Endodermal cell (in vitro differentiated cells): ENCODE measurements at regions not wholly inside any gene's neighbourhood (a gene's known extent, or its start where the extent isn't known, plus 50 kb on each side); places are given as distances from the start of the nearest gene placed in this dataset.

Experiments
- DNase-seq: peaks from one replicate; pipeline ENCODE4 v3.0.0-alpha.2; 2017
- H3K27ac ChIP-seq: 2 replicates; pipeline ENCODE4 v1.5.1; 2013; ENCODE audit warnings: mild to moderate bottlenecking, low read depth, low read length, moderate library complexity
- H3K27me3 ChIP-seq: 2 replicates; pipeline ENCODE4 v1.6.1; 2013; ENCODE audit warnings: mild to moderate bottlenecking, low read length, moderate library complexity; ENCODE audit not compliant: insufficient read depth, control insufficient read depth, poor library complexity, severe bottlenecking
- H3K36me3 ChIP-seq: 2 replicates; pipeline ENCODE4 v1.7.0; 2013; ENCODE audit warnings: mild to moderate bottlenecking, low read length, moderate library complexity; ENCODE audit not compliant: control insufficient read depth, insufficient read depth
- H3K4me1 ChIP-seq: one replicate; pipeline ENCODE4 v1.7.0; 2013; ENCODE audit warnings: low read length; ENCODE audit not compliant: control insufficient read depth, insufficient read depth
- H3K4me3 ChIP-seq: 2 replicates; pipeline ENCODE4 v1.5.1; 2013; ENCODE audit warnings: mild to moderate bottlenecking, low read length, moderate library complexity
- H3K9ac ChIP-seq: 2 replicates; pipeline ENCODE4 v1.6.1; 2013; ENCODE audit warnings: mild to moderate bottlenecking, low read length, moderate library complexity; ENCODE audit not compliant: poor library complexity, severe bottlenecking; ENCODE audit errors: extremely low read depth
- H3K9me3 ChIP-seq: 2 replicates; pipeline ENCODE4 v1.6.1; 2013; ENCODE audit warnings: mild to moderate bottlenecking, low read length, moderate library complexity; ENCODE audit not compliant: control insufficient read depth
- H3K27ac Mint-ChIP-seq: 2 replicates; pipeline ENCODE4 v1.8.0; 2020; ENCODE audit warnings: mixed read lengths
- H3K27me3 Mint-ChIP-seq: 2 replicates; pipeline ENCODE4 v1.8.0; 2021; ENCODE audit warnings: mild to moderate bottlenecking, mixed read lengths; ENCODE audit not compliant: insufficient read depth
- H3K36me3 Mint-ChIP-seq: 2 replicates; pipeline ENCODE4 v1.8.0; 2020; ENCODE audit warnings: low read depth, mixed read lengths
- H3K4me1 Mint-ChIP-seq: 2 replicates; pipeline ENCODE4 v1.8.0; 2020; ENCODE audit warnings: mixed read lengths
- H3K4me3 Mint-ChIP-seq: 2 replicates; pipeline ENCODE4 v1.8.0; 2020; ENCODE audit warnings: mild to moderate bottlenecking, moderate library complexity, mixed read lengths
- H3K9me3 Mint-ChIP-seq: 2 replicates; pipeline ENCODE4 v1.8.0; 2020; ENCODE audit warnings: mild to moderate bottlenecking, mixed read lengths
- WGBS, 2 experiments: methylation state at CpG; one replicate each; pipeline versions ENCODE4 v1.1.5 to v1.1.7; 2013; ENCODE audit warnings: missing lambda C conversion rate in 2 of 2, mixed read lengths in 1 of 2; ENCODE audit not compliant: insufficient coverage in 1 of 2, insufficient read length in 1 of 2; 5-methylcytosine and 5-hydroxymethylcytosine counted together
- TF ChIP-seq, protein P1 (sequence below): fragments of 200-600 bp; sonication (generic); conservative IDR thresholded peaks from 2 replicates; pipeline ENCODE4 v1.5.0; 2021; ENCODE audit warnings: antibody characterized with exemption, mild to moderate bottlenecking

- no peak overlapping the region for H3K27ac ChIP-seq
- no peaks in the 10 kb centered on the region for H3K27me3 ChIP-seq
- no peaks in the 10 kb centered on the region for H3K4me1 ChIP-seq
- TF ChIP-seq, protein P1, sequence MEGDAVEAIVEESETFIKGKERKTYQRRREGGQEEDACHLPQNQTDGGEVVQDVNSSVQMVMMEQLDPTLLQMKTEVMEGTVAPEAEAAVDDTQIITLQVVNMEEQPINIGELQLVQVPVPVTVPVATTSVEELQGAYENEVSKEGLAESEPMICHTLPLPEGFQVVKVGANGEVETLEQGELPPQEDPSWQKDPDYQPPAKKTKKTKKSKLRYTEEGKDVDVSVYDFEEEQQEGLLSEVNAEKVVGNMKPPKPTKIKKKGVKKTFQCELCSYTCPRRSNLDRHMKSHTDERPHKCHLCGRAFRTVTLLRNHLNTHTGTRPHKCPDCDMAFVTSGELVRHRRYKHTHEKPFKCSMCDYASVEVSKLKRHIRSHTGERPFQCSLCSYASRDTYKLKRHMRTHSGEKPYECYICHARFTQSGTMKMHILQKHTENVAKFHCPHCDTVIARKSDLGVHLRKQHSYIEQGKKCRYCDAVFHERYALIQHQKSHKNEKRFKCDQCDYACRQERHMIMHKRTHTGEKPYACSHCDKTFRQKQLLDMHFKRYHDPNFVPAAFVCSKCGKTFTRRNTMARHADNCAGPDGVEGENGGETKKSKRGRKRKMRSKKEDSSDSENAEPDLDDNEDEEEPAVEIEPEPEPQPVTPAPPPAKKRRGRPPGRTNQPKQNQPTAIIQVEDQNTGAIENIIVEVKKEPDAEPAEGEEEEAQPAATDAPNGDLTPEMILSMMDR: no peak
- DNase-seq: no peak
- Mint-ChIP-seq H3K4me3 (no peak overlapping the region), H3K27me3 (no peaks in the 10 kb centered on the region), H3K9me3 (peaks cover 8% of the 10 kb centered on the region), H3K27ac (no peak overlapping the region), H3K36me3 (no peaks in the 10 kb centered on the region), H3K4me1 (no peaks in the 10 kb centered on the region)
- peaks cover 12% of the 10 kb centered on the region for H3K9me3 ChIP-seq
- no peak overlapping the region for H3K4me3 ChIP-seq
- H3K36me3 ChIP-seq: no peaks in the 10 kb centered on the region
- no peak overlapping the region for H3K9ac ChIP-seq
- WGBS, 2 experiments: 91 to 94% methylated on average over 7 of the region's 7 CpGs
Measured at GRCh38 chr2:191488135-191488534, 189.8 kb upstream of the NABP1 start.

GRCh38 chr2:191489177-191489576, 188.8 kb upstream of the NABP1 start:
- no peaks in the 10 kb centered on the region for H3K27me3 Mint-ChIP-seq
- H3K27ac Mint-ChIP-seq: no peak overlapping the region
- no peak overlapping the region for H3K4me3 Mint-ChIP-seq
- H3K9me3 ChIP-seq: peaks cover 7% of the 10 kb centered on the region
- no peaks in the 10 kb centered on the region for H3K4me1 ChIP-seq
- H3K9ac ChIP-seq: no peak overlapping the region
- DNase-seq: no peak
- no peaks in the 10 kb centered on the region for H3K36me3 Mint-ChIP-seq
- peaks cover 5% of the 10 kb centered on the region for H3K9me3 Mint-ChIP-seq
- H3K36me3 ChIP-seq: no peaks in the 10 kb centered on the region
- no peaks in the 10 kb centered on the region for H3K4me1 Mint-ChIP-seq
- TF ChIP-seq, protein P1: no peak
- no peak overlapping the region for H3K4me3 ChIP-seq
- 98 to 100% methylated on average over 1 to 2 of the region's 2 CpGs for WGBS, 2 experiments
- H3K27ac ChIP-seq: no peak overlapping the region
- H3K27me3 ChIP-seq: no peaks in the 10 kb centered on the region

- Histone ChIP-seq H3K27me3 (no peaks in the 10 kb centered on the region), H3K9ac (no peak overlapping the region), H3K4me3 (no peak overlapping the region), H3K27ac (no peak overlapping the region), H3K4me1 (peaks cover 7% of the 10 kb centered on the region), H3K36me3 (no peaks in the 10 kb centered on the region), H3K9me3 (peaks cover 6% of the 10 kb centered on the region)
- TF ChIP-seq, protein P1: no peak
- DNase-seq: no peak
- H3K4me1 Mint-ChIP-seq: peaks cover 18% of the 10 kb centered on the region
- H3K4me3 Mint-ChIP-seq: no peak overlapping the region
- no peaks in the 10 kb centered on the region for H3K36me3 Mint-ChIP-seq
- peaks cover 5% of the 10 kb centered on the region for H3K9me3 Mint-ChIP-seq
- no peaks in the 10 kb centered on the region for H3K27me3 Mint-ChIP-seq
- WGBS, 2 experiments: 92 to 100% methylated on average over 1 to 2 of the region's 2 CpGs
- H3K27ac Mint-ChIP-seq: no peak overlapping the region
Measured at GRCh38 chr2:191496838-191497237, 181.1 kb upstream of the NABP1 start.
